ENCODE measurements at regions not wholly inside any gene's neighbourhood (a gene's known extent, or its start where the extent isn't known, plus 50 kb on each side); places are given as distances from the start of the nearest gene placed in this dataset.

- H3K27me3 ChIP-seq (ENCODE audit: control insufficient read depth, insufficient read depth, low read length): no peaks in the 10 kb centered on the region
- H3K9me3 ChIP-seq (replicated peaks; ENCODE audit: control insufficient read depth, low read depth, low read length): peaks cover 7% of the 10 kb centered on the region
- H3K27ac ChIP-seq (ENCODE audit: low read length): no peak overlapping the region
- no peak overlapping the region for H3K4me3 ChIP-seq (ENCODE audit: low read length)
- no peak for DNase-seq
- no peaks in the 10 kb centered on the region for H3K4me1 ChIP-seq (ENCODE audit: control insufficient read depth, insufficient read depth, low read length)
- H3K36me3 ChIP-seq (ENCODE audit: control insufficient read depth, insufficient read depth, low read length): no peaks in the 10 kb centered on the region
Measured at GRCh38 chr10:56973766-56974165, 612.7 kb upstream of the ZWINT start.

- Histone ChIP-seq H3K4me1 (ENCODE audit: control insufficient read depth, insufficient read depth, low read length) (no peaks in the 10 kb centered on the region), H3K27ac (ENCODE audit: low read length) (peak overlapping the region; percentile 24), H3K36me3 (ENCODE audit: control insufficient read depth, insufficient read depth, low read length) (no peaks in the 10 kb centered on the region), H3K9me3 (replicated peaks; ENCODE audit: control insufficient read depth, low read depth, low read length) (peaks cover 9% of the 10 kb centered on the region), H3K27me3 (ENCODE audit: control insufficient read depth, insufficient read depth, low read length) (no peaks in the 10 kb centered on the region), H3K4me3 (ENCODE audit: low read length) (no peak overlapping the region)
- DNase-seq: peak; percentile 82
- no CpG with 5 or more reads among the region's 2 CpGs for WGBS (ENCODE audit: insufficient coverage)
Measured at GRCh38 chr10:56943221-56943755, 582.2 kb upstream of the ZWINT start.

GRCh38 chr10:56934515-56934914 lies 573.5 kb upstream of the ZWINT start:
- peaks cover 8% of the 10 kb centered on the region for H3K9me3 ChIP-seq (replicated peaks; ENCODE audit: control insufficient read depth, low read depth, low read length)
- 87% methylated on average over 4 of the region's 4 CpGs for WGBS (ENCODE audit: insufficient coverage)

GRCh38 chr10:56928714-56929113 lies 567.7 kb upstream of the ZWINT start:
- DNase-seq: peak; percentile 76
- no peaks in the 10 kb centered on the region for H3K36me3 ChIP-seq (ENCODE audit: control insufficient read depth, insufficient read depth, low read length)
- H3K9me3 ChIP-seq (replicated peaks; ENCODE audit: control insufficient read depth, low read depth, low read length): peaks cover 4% of the 10 kb centered on the region
- no peaks in the 10 kb centered on the region for H3K4me1 ChIP-seq (ENCODE audit: control insufficient read depth, insufficient read depth, low read length)
- no peaks in the 10 kb centered on the region for H3K27me3 ChIP-seq (ENCODE audit: control insufficient read depth, insufficient read depth, low read length)
- WGBS (ENCODE audit: insufficient coverage): no CpG with 5 or more reads among the region's 1 CpG
- no peak overlapping the region for H3K27ac ChIP-seq (ENCODE audit: low read length)
- no peak overlapping the region for H3K4me3 ChIP-seq (ENCODE audit: low read length)

More at GRCh38 chr10:56934515-56934914, 573.5 kb upstream of the ZWINT start:
- Histone ChIP-seq H3K4me3 (ENCODE audit: low read length) (no peak overlapping the region), H3K27ac (ENCODE audit: low read length) (no peak overlapping the region), H3K36me3 (ENCODE audit: control insufficient read depth, insufficient read depth, low read length) (no peaks in the 10 kb centered on the region), H3K27me3 (ENCODE audit: control insufficient read depth, insufficient read depth, low read length) (no peaks in the 10 kb centered on the region), H3K4me1 (ENCODE audit: control insufficient read depth, insufficient read depth, low read length) (no peaks in the 10 kb centered on the region)
- DNase-seq: no peak

GRCh38 chr10:56927701-56928100 lies 566.6 kb upstream of the ZWINT start:
- Histone ChIP-seq H3K4me3 (ENCODE audit: low read length) (no peak overlapping the region), H3K36me3 (ENCODE audit: control insufficient read depth, insufficient read depth, low read length) (no peaks in the 10 kb centered on the region), H3K27me3 (ENCODE audit: control insufficient read depth, insufficient read depth, low read length) (no peaks in the 10 kb centered on the region), H3K27ac (ENCODE audit: low read length) (no peak overlapping the region), H3K4me1 (ENCODE audit: control insufficient read depth, insufficient read depth, low read length) (no peaks in the 10 kb centered on the region), H3K9me3 (replicated peaks; ENCODE audit: control insufficient read depth, low read depth, low read length) (peaks cover 7% of the 10 kb centered on the region)
- no CpG with 5 or more reads among the region's 2 CpGs for WGBS (ENCODE audit: insufficient coverage)
- DNase-seq: peak; percentile 68

- Histone ChIP-seq H3K4me3 (ENCODE audit: low read length) (no peak overlapping the region), H3K36me3 (ENCODE audit: control insufficient read depth, insufficient read depth, low read length) (no peaks in the 10 kb centered on the region), H3K27me3 (ENCODE audit: control insufficient read depth, insufficient read depth, low read length) (no peaks in the 10 kb centered on the region), H3K9me3 (replicated peaks; ENCODE audit: control insufficient read depth, low read depth, low read length) (peaks cover 7% of the 10 kb centered on the region), H3K27ac (ENCODE audit: low read length) (no peak overlapping the region), H3K4me1 (ENCODE audit: control insufficient read depth, insufficient read depth, low read length) (no peaks in the 10 kb centered on the region)
- WGBS (ENCODE audit: insufficient coverage): 91% methylated on average over 7 of the region's 11 CpGs
- no peak for DNase-seq
Measured at GRCh38 chr10:56920601-56921261, 559.7 kb upstream of the ZWINT start.

GRCh38 chr10:56912043-56912442 lies 551.0 kb upstream of the ZWINT start:
- Histone ChIP-seq H3K9me3 (replicated peaks; ENCODE audit: control insufficient read depth, low read depth, low read length) (peaks cover 6% of the 10 kb centered on the region), H3K27ac (ENCODE audit: low read length) (no peak overlapping the region), H3K36me3 (ENCODE audit: control insufficient read depth, insufficient read depth, low read length) (no peaks in the 10 kb centered on the region), H3K4me3 (ENCODE audit: low read length) (no peak overlapping the region), H3K4me1 (ENCODE audit: control insufficient read depth, insufficient read depth, low read length) (no peaks in the 10 kb centered on the region), H3K27me3 (ENCODE audit: control insufficient read depth, insufficient read depth, low read length) (no peaks in the 10 kb centered on the region)
- DNase-seq: no peak
- WGBS (ENCODE audit: insufficient coverage): 57% methylated on average over 1 of the region's 2 CpGs

GRCh38 chr10:56905051-56905450 lies 544.0 kb upstream of the ZWINT start:
- no peak for DNase-seq
- H3K27me3 ChIP-seq (ENCODE audit: control insufficient read depth, insufficient read depth, low read length): no peaks in the 10 kb centered on the region

GRCh38 chr10:56902554-56902953 lies 541.5 kb upstream of the ZWINT start:
- no CpG with 5 or more reads among the region's 3 CpGs for WGBS (ENCODE audit: insufficient coverage)

More at GRCh38 chr10:56905051-56905450, 544.0 kb upstream of the ZWINT start:
- Histone ChIP-seq H3K27ac (ENCODE audit: low read length) (no peak overlapping the region), H3K4me3 (ENCODE audit: low read length) (no peak overlapping the region), H3K4me1 (ENCODE audit: control insufficient read depth, insufficient read depth, low read length) (no peaks in the 10 kb centered on the region), H3K9me3 (replicated peaks; ENCODE audit: control insufficient read depth, low read depth, low read length) (no peaks in the 10 kb centered on the region), H3K36me3 (ENCODE audit: control insufficient read depth, insufficient read depth, low read length) (no peaks in the 10 kb centered on the region)

GRCh38 chr10:56895306-56895705 lies 534.2 kb upstream of the ZWINT start:
- Histone ChIP-seq H3K36me3 (ENCODE audit: control insufficient read depth, insufficient read depth, low read length) (no peaks in the 10 kb centered on the region), H3K4me3 (ENCODE audit: low read length) (no peak overlapping the region), H3K4me1 (ENCODE audit: control insufficient read depth, insufficient read depth, low read length) (no peaks in the 10 kb centered on the region), H3K27ac (ENCODE audit: low read length) (no peak overlapping the region), H3K27me3 (ENCODE audit: control insufficient read depth, insufficient read depth, low read length) (no peaks in the 10 kb centered on the region), H3K9me3 (replicated peaks; ENCODE audit: control insufficient read depth, low read depth, low read length) (peaks cover 5% of the 10 kb centered on the region)
- no peak for DNase-seq
- WGBS (ENCODE audit: insufficient coverage): 73% methylated on average over 4 of the region's 6 CpGs

More at GRCh38 chr10:56902554-56902953, 541.5 kb upstream of the ZWINT start:
- no peak overlapping the region for H3K27ac ChIP-seq (ENCODE audit: low read length)
- H3K36me3 ChIP-seq (ENCODE audit: control insufficient read depth, insufficient read depth, low read length): no peaks in the 10 kb centered on the region
- no peaks in the 10 kb centered on the region for H3K9me3 ChIP-seq (replicated peaks; ENCODE audit: control insufficient read depth, low read depth, low read length)
- DNase-seq: no peak
- H3K4me1 ChIP-seq (ENCODE audit: control insufficient read depth, insufficient read depth, low read length): no peaks in the 10 kb centered on the region
- no peaks in the 10 kb centered on the region for H3K27me3 ChIP-seq (ENCODE audit: control insufficient read depth, insufficient read depth, low read length)
- no peak overlapping the region for H3K4me3 ChIP-seq (ENCODE audit: low read length)

GRCh38 chr10:56881218-56881617 lies 520.2 kb upstream of the ZWINT start:
- no peak overlapping the region for H3K4me3 ChIP-seq (ENCODE audit: low read length)
- no peaks in the 10 kb centered on the region for H3K9me3 ChIP-seq (replicated peaks; ENCODE audit: control insufficient read depth, low read depth, low read length)
- H3K27me3 ChIP-seq (ENCODE audit: control insufficient read depth, insufficient read depth, low read length): no peaks in the 10 kb centered on the region
- H3K36me3 ChIP-seq (ENCODE audit: control insufficient read depth, insufficient read depth, low read length): no peaks in the 10 kb centered on the region
- 22% methylated on average over 1 of the region's 3 CpGs for WGBS (ENCODE audit: insufficient coverage)
- no peaks in the 10 kb centered on the region for H3K4me1 ChIP-seq (ENCODE audit: control insufficient read depth, insufficient read depth, low read length)
- no peak overlapping the region for H3K27ac ChIP-seq (ENCODE audit: low read length)
- DNase-seq: peak; percentile 30

Measured in muscle of leg (tissue), 3 donors.